Activated CD8-positive, alpha-beta memory T cell treated with anti-CD3 and anti-CD28 coated beads for 24 hours (primary cell): ENCODE measurements at regions not wholly inside any gene's neighbourhood (a gene's known extent, or its start where the extent isn't known, plus 50 kb on each side); places are given as distances from the start of the nearest gene placed in this dataset.

Source experiments
- DNase-seq: peaks from one replicate; pipeline ENCODE4 v3.0.0-alpha.2; 2020

DNA sequence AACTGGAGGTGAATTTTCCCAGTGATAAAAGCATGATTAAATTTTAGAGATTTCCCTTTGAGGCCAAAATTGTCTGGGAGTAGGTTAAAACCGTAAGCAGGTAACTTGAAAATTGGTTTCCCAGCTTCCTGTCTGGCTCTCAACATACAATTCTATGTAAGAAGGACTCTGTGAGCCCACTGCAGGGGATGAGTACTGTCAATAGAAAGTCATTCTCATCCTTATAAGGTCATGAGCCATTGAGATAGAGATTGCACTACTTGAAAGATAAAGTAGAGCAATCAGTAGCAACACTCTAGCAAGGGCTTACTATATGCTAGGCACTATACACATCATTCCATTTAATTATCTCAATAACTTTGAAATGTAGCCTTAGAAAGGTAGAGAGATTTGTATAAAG, 225.6 kb upstream of the HMGA2 start:
- DNase-seq, result no peak

DNA sequence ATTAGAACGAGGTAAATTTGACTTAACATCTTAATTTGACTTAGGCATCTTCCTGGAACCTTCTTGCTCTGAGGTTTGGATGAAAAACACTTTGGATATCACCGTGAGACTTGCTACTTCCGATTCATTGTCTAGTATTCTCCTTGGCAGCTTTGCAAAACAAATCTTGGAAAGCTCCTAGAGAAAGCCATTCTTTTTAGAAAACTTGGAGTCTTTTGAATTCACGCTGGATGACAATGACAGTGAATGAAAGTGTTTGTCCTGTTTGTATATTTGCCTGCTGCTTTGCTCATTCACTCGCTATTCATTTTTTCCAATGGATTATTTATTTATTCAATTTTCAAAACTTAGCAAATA, 222.1 kb upstream of the HMGA2 start:
- no peak for DNase-seq

GRCh38 chr12:65602610-65603295, 221.5 kb upstream of the HMGA2 start:
- DNase-seq, result peak; percentile 56

DNA sequence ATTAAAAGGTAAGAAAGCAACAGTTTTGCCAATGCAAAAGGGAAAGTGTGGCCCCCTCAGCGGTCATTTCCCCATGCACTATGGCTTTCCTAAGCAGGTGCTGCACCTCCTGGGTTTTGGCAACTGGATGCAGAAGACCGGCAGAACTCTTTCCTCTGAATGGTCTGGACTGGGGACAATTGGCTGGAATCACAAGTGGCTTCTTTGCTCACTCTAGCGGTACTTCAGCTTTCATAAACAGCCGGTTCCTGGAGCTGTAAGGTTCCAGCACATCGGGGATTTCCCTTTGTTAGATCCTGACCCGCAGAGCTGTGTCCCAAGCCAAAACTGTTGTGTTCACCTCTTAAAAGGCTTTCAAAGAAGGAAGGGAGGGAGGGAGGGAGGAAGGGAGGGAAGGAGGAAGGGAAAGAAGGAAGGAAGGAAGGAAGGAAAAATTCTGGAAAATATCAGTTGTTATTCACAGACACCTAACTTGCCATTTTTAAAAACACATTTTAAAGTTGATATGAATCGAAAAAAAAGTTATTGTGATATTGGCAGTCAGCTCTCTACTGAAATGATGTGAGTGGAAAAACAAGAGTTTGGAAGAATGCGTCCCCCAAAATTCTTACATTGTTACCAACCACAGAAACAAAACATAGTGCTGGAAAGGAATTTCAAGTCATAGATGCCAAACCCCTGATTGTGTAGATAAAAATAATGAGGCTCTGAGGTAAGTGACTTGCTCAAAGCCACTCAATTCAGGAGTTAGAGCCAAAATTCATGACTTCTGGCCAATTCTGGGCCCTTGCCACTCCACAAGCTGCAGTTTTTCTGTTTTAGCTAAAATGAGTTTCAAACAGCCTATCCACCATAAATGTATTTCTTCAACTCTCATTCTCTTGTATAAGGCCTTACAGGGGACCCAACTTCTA, 220.6 kb upstream of the HMGA2 start:
- no peak for DNase-seq

DNA sequence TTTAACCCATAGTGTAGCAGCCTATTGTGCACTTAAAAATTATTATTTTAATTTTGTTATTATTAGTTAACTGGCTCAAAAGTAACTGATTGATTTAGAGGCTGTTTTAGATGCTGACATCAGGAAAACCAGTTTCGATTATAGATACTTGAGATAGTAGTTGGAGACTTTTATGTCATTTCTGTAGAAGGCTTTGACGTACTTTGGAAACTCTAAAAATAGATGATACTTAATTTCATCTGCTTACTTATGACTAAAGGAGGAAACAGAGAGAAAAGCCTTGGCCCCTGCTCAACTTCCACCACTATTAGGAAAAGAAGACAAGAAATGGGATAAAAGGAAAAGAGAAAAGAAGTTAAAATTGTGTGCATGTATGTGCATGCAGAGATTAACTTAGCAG, 219.3 kb upstream of the HMGA2 start:
- no peak for DNase-seq

GRCh38 chr12:65606008-65606766, 218.1 kb upstream of the HMGA2 start:
- DNase-seq, result no peak

DNA sequence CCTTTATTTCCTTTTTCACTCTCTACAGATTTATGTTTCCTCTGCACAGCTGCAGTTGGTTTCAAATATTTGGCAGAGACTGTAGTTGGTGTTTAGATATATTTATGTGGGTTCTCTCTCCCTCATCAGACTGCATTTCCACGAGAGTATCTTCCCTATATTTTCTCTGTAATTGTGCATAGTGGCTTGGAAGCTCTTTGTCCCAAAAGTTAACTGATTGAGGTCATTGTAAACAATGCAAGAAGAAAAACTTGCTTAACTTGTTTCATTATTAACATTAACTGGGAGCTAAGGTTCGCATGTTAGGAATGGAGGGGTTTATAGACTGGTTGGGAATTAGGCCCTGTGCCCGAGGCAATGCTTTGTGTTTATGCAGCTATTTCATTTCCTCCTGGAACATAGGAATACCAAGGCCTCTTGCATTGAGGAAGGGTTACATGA, 216.9 kb upstream of the HMGA2 start:
- DNase-seq, result no peak

DNA sequence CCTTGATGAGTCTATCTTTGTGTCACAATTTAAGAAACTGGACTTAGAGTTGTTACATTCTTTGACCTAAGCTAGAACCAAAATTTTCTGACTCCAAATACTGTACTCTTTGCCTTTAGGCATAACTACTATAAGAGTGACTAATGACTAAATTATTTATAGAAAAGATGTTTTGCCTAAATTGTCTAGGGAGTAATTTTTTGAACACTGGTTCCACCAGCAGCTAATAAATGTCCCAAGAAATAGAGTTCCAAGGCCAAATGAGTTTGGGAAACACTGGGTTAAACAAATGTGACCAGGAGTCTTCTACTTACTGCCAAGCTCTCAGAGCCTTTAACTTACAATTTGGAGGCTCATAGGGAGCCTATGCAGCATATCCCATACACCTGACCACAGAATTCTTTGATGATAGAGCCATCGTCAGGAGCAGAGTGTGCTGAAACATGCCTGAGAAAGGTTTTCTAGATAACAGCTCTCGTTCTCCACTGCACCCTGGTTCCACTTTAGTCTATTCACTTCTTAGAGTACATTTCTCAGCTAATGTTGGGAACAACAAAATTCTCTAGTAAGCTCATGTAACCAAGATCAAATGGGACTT, 215.9 kb upstream of the HMGA2 start:
- no peak for DNase-seq

- no peak for DNase-seq
These were observed 214.9 kb upstream of the HMGA2 start for GRCh38 chr12:65609359-65609771.

DNA sequence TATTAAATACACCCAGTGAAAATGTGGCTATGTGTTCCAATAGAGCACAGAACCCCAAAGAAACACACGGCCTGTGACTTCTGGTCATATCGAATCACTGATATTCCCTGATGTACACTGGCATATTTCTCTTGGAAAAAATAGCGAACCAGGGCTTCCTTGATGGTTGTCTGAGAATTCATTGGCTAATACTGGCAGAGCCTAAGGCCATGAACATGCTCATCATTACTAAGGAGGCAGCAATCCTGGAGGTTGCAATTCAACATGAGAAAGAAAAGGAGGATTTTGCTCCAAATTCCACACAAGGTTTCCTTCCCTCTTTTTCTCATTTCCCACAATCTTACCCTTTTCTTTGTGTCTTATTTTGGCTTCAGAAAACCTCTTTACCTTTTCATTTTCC, 212.9 kb upstream of the HMGA2 start:
- no peak for DNase-seq

GRCh38 chr12:65612440-65612839, 211.8 kb upstream of the HMGA2 start:
- no peak for DNase-seq

DNA sequence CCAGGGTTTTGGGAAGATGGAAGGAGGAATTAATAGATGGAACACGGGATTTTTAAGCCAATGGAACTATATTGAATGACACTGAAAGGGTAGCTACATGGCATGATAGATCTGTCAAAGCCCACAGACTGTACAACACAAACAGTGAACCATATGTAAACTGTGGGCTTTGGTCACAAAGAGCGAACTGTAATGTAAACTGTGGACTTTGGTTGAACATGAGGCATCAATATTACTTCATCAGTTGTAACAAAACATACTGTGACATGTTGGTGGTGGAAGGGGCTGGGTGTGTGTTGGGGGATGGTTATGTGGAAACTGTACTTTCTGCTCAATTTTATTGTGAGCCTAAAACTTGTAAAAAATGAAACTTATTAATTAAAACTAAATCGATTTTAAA, 210.6 kb upstream of the HMGA2 start:
- no peak for DNase-seq

DNA sequence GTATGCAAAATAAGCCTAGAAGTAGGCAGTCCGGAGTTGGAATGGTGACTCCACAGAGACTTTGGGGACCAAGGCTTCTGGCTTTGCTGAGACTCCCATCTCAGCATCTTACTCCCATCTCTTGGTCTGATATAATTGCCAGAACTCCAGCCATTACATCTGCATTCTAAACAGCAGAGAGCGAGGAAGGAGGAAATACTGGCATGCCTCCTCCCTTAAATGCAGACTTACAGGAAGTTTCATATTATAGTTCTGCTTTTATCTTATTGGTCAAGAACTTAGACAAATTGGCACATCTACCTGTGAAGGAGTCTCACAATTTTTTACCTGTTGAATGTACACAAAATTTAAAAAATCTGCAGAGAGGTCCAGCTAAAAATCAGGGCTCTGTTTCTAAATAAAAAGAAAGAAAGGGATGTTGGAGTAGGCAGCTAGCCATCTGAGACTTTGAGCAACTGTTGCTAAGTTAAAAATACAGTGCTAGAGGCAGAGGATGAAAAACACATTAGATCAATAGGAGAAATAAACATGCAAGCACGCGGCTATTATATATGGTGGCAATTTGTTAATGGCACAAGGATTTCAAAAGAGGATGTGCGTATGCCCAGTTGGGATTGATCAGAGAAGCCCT, 209.9 kb upstream of the HMGA2 start:
- DNase-seq, result no peak

- DNase-seq, result no peak
These were observed 209.2 kb upstream of the HMGA2 start for GRCh38 chr12:65615118-65615517.

DNA sequence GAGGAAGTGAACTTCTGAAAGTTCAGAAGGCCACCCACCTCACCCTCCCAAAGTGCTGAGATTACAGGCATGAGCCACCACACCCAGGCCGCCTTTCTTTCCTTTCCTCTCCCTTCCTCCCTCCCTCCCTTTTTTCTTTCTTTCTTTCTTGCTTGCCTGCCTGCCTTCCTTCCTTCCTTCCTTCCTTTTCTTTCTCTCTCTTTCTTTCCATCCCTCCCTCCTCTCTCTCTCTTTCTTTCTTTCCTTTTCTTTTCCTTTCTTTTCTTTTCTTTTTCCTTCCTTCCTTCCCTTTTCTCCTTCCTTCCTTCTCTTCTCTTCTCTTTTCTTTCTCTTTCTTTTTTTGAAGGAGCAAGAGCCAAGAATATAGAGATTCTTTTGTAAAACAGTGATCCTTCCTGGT, 208.3 kb upstream of the HMGA2 start:
- DNase-seq, result no peak

DNA sequence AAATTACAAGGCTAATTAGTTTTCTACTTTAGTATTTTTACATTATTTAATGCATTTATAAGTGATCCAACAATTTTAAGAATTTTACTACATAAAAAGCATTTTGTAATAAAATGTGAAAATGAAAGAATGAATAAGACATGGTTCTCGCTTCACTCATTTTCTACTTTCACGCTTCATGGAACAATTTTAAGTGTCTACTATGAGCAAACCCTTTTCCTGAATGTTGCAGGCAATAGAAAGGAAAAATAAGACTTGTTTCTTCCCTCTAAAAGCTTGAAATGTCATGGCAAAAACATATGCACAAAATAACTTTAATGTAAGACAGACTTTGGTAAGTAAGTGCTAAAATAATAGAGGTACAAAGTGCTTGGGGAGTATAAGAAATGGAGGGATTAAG, 205.7 kb upstream of the HMGA2 start:
- no peak for DNase-seq

DNA sequence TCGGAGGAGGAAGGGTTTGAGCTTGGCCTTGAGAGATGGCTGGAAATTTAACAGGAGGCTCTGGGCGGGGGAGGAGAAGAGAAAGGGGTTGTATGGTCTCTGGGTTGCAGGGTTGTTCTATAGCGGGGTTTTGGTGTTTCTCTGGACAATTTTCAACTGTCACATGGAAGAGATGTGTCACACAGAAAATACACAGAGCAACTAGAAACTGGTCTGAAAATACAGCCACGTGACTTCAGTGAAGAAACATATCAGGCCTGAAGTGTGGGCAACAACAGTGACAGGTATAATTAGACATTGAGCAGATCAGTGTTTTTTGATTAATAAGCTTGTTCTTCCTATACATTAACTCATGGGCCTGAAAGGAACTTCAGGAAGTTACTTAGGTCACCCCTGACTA, 205.3 kb upstream of the HMGA2 start:
- DNase-seq, result no peak

DNA sequence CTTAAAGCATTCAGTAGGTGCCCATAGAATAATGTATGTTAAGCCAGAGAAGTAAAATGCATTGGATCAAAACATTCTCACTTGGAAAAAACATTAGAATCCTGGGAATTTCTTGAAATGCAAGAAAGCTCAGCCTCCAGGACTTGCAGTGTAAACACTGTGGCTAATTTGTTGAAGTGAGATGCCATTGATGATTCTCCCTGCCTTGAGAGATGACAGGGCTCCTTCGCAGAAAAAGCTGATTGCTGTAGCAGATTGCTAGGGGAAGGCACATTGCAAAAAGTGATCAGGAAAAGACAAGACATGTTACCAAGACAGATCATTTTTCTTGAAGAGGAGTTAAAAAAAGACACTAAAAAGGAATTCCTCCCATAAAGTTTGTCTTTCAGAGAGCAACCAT, 204.2 kb upstream of the HMGA2 start:
- DNase-seq, result no peak

DNA sequence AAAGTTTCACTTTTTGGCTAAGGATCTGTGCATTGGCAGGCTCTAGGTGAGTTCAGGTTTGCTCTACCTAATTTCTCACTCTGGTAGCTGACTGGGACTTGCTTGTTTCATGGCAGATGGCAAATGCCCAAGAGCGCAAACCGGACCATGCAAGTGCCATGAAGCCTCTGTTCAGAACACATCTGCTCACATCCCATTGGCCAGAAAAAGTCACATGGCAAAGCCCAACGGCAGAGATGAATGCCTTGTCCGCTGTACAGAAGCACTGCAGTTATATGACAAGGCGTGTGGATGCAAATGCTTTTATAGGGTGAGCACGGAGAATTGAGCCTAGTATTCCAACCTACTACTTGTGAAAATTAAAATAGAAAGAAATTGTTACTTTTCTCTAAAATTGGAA, 202.2 kb upstream of the HMGA2 start:
- DNase-seq, result no peak

GRCh38 chr12:65623507-65623906, 200.8 kb upstream of the HMGA2 start:
- no peak for DNase-seq

- DNase-seq, result no peak
These were observed 199.7 kb upstream of the HMGA2 start for GRCh38 chr12:65624554-65625086.

DNA sequence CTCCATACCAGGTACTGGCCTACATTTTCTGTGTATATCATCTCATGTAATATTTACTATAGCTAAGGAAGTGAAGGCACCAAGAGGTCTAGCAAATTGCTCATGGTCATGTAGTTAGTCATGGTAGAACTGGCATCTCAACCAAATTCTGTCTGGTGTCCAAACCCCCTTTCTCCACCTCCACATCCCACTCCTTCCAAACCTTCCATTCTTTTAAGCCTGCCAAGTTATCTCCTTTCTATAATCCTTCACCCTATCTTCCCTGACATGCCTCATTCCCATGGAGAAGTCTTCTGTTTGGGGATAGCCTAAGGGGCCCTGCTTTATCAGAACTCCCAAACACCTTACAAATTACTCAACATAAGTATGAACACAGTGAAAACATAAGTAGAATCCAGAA, 196.2 kb upstream of the HMGA2 start:
- no peak for DNase-seq

GRCh38 chr12:65630555-65630954, 193.7 kb upstream of the HMGA2 start:
- DNase-seq, result no peak
